H1 (cell line): ENCODE measurements at regions not wholly inside any gene's neighbourhood (a gene's known extent, or its start where the extent isn't known, plus 50 kb on each side); places are given as distances from the start of the nearest gene placed in this dataset.

Experiments
- CTCF ChIA-PET: fragments of 300-600 bp; sonication (Branson Sonifier 250); formaldehyde crosslinking; loops from one replicate; lab custom pipeline; 2021; ENCODE audit not compliant: partially characterized antibody; lab: Charles Lee
- POLR2A ChIA-PET: fragments of 300-600 bp; sonication (Branson Sonifier 250); formaldehyde crosslinking; loops from one replicate; lab custom pipeline; 2021; ENCODE audit warnings: inconsistent platforms; ENCODE audit not compliant: partially characterized antibody; lab: Charles Lee
- DNase-seq, 2 experiments: peaks; one replicate each; pipeline versions ENCODE4 v3.0.0 to v3.0.0-alpha.2; 2010 to 2022; ENCODE audit warnings: low spot score in 2 of 2, low read depth in 1 of 2, mixed read lengths in 1 of 2
- FAIRE-seq: peaks from 2 replicates; lab custom pipeline; 2011; peaks lifted over from hg19 to GRCh38; lab: Jason Lieb, UNC
- H2AFZ ChIP-seq: 2 replicates; pipeline ENCODE4 v1.8.1; 2012; ENCODE audit warnings: low read length, inconsistent platforms
- H2AK5ac ChIP-seq: 2 replicates; pipeline ENCODE4 v1.6.1; 2013; ENCODE audit warnings: low read depth, low read length
- H2BK120ac ChIP-seq: replicated peaks from 2 replicates; pipeline ENCODE3; 2013; ENCODE audit warnings: low read depth, low read length, inconsistent platforms
- H2BK12ac ChIP-seq: 2 replicates; pipeline ENCODE4 v1.6.1; 2013; ENCODE audit warnings: low read depth, low read length
- H2BK15ac ChIP-seq: 2 replicates; pipeline ENCODE4 v1.6.1; 2013; ENCODE audit warnings: low read length
- H2BK20ac ChIP-seq: 2 replicates; pipeline ENCODE4 v1.6.1; 2013; ENCODE audit warnings: low read length
- H2BK5ac ChIP-seq: 2 replicates; pipeline ENCODE4 v1.6.1; 2013; ENCODE audit warnings: low read depth, low read length
- H3K14ac ChIP-seq: 2 replicates; pipeline ENCODE4 v1.6.1; 2013; ENCODE audit warnings: inconsistent platforms; ENCODE audit not compliant: insufficient read length
- H3K18ac ChIP-seq: 2 replicates; pipeline ENCODE4 v1.6.1; 2013; ENCODE audit warnings: low read length; ENCODE audit errors: extremely low read depth
- H3K23ac ChIP-seq: 2 replicates; pipeline ENCODE4 v1.6.1; 2013; ENCODE audit warnings: inconsistent platforms; ENCODE audit not compliant: insufficient read length
- H3K23me2 ChIP-seq: 2 replicates; pipeline ENCODE4 v1.6.1; 2013; ENCODE audit warnings: low read depth, low read length
- H3K27ac ChIP-seq: 2 replicates; pipeline ENCODE4 v1.6.1; 2011; ENCODE audit warnings: low read depth, low read length, inconsistent platforms
- H3K27me3 ChIP-seq, 4 experiments: replicated peaks in 1 of 4; 1 replicate in 1 of 4; 2 replicates in 3 of 4; pipeline versions ENCODE4 v1.6.1 to v1.8.1; 2011 to 2013; ENCODE audit warnings: low read length in 3 of 4, mild to moderate bottlenecking in 3 of 4, inconsistent platforms in 2 of 4, mixed read lengths in 2 of 4, moderate library complexity in 1 of 4; ENCODE audit not compliant: control insufficient read depth in 3 of 4, insufficient read depth in 3 of 4; ENCODE audit errors: extremely low read depth in 1 of 4
- H3K36me3 ChIP-seq, 4 experiments: 2 replicates each; pipeline versions ENCODE4 v1.6.1 to v1.8.1; 2011 to 2013; ENCODE audit warnings: mild to moderate bottlenecking in 4 of 4, low read length in 3 of 4, moderate library complexity in 2 of 4, control low read depth in 1 of 4, inconsistent platforms in 1 of 4; ENCODE audit not compliant: insufficient read depth in 4 of 4, control insufficient read depth in 2 of 4
- H3K4ac ChIP-seq: replicated peaks from 2 replicates; pipeline ENCODE3; 2013; ENCODE audit warnings: low read length, low read depth, mixed read lengths, inconsistent platforms; ENCODE audit not compliant: insufficient read length
- H3K4me1 ChIP-seq, 4 experiments: replicated peaks in 1 of 4; 1 replicate in 1 of 4; 2 replicates in 3 of 4; pipeline versions ENCODE4 v1.6.1 to v1.8.1; 2011 to 2013; ENCODE audit warnings: low read length in 3 of 4, inconsistent platforms in 2 of 4, mixed read lengths in 1 of 4; ENCODE audit not compliant: insufficient read depth in 4 of 4, control insufficient read depth in 3 of 4
- H3K4me2 ChIP-seq, 2 experiments: 2 replicates each; pipeline versions ENCODE4 v1.6.1 to v1.8.1; 2011 to 2013; ENCODE audit warnings: low read depth in 2 of 2, low read length in 2 of 2, control low read depth in 1 of 2, inconsistent platforms in 1 of 2, mild to moderate bottlenecking in 1 of 2; ENCODE audit not compliant: insufficient read depth in 1 of 2
- H3K4me3 ChIP-seq, 4 experiments: fragments of 200-600, 300-600 bp in 1 of 4; sonication (generic), shearing (Covaris generic), sonication (Bioruptor Twin) in 1 of 4; 2 replicates each; pipeline versions ENCODE4 v1.5.1 to v1.8.1; 2011 to 2016; ENCODE audit warnings: low read length in 4 of 4, low read depth in 3 of 4, control low read depth in 2 of 4, inconsistent platforms in 2 of 4, mild to moderate bottlenecking in 2 of 4, mixed read lengths in 1 of 4, moderate library complexity in 1 of 4; ENCODE audit not compliant: insufficient read depth in 2 of 4; ENCODE audit errors: extremely low read depth in 1 of 4
- H3K56ac ChIP-seq: replicated peaks from 2 replicates; pipeline ENCODE3; 2013; ENCODE audit warnings: low read depth, mild to moderate bottlenecking, mixed read lengths, low read length, inconsistent platforms; ENCODE audit not compliant: insufficient read length
- H3K79me1 ChIP-seq: 2 replicates; pipeline ENCODE4 v1.6.1; 2013; ENCODE audit warnings: low read depth, low read length, control low read depth
- H3K79me2 ChIP-seq, 2 experiments: 2 replicates each; pipeline versions ENCODE4 v1.6.1 to v1.8.1; 2012 to 2013; ENCODE audit warnings: low read length in 2 of 2, mild to moderate bottlenecking in 2 of 2, inconsistent platforms in 1 of 2; ENCODE audit not compliant: insufficient read depth in 2 of 2, control insufficient read depth in 1 of 2
- H3K9ac ChIP-seq, 4 experiments: replicated peaks in 1 of 4; 1 replicate in 1 of 4; 2 replicates in 3 of 4; pipeline versions ENCODE4 v1.6.1 to v1.8.1; 2011 to 2013; ENCODE audit warnings: low read depth in 3 of 4, low read length in 3 of 4, control low read depth in 2 of 4, mild to moderate bottlenecking in 2 of 4, moderate library complexity in 2 of 4, inconsistent platforms in 1 of 4; ENCODE audit errors: extremely low read depth in 1 of 4
- H3K9me3 ChIP-seq, 2 experiments: 2 replicates each; pipeline versions ENCODE4 v1.6.1 to v1.8.1; 2012 to 2013; ENCODE audit warnings: mild to moderate bottlenecking in 2 of 2, moderate library complexity in 2 of 2, control low read depth in 1 of 2, inconsistent platforms in 1 of 2, low read depth in 1 of 2, low read length in 1 of 2, mixed read lengths in 1 of 2; ENCODE audit not compliant: insufficient read depth in 2 of 2
- H4K20me1 ChIP-seq, 2 experiments: replicated peaks in 1 of 2; 2 replicates each; pipeline versions ENCODE3 to v1.8.1; 2011 to 2013; ENCODE audit warnings: inconsistent platforms in 2 of 2, low read length in 2 of 2, mild to moderate bottlenecking in 1 of 2; ENCODE audit not compliant: insufficient read depth in 2 of 2, control insufficient read depth in 1 of 2
- H4K5ac ChIP-seq: 2 replicates; pipeline ENCODE4 v1.6.1; 2013; ENCODE audit warnings: low read length, low read depth, mixed read lengths, inconsistent platforms; ENCODE audit not compliant: insufficient read length
- H4K8ac ChIP-seq: 2 replicates; pipeline ENCODE4 v1.8.0; 2013; ENCODE audit warnings: mild to moderate bottlenecking, moderate library complexity, low read length, inconsistent platforms; ENCODE audit not compliant: insufficient read depth; ENCODE audit errors: extremely low read depth
- H4K91ac ChIP-seq: replicated peaks from 2 replicates; pipeline ENCODE3; 2013; ENCODE audit warnings: low read length, mixed read lengths, inconsistent platforms; ENCODE audit not compliant: insufficient read length
- BACH1 ChIP-seq: IDR thresholded peaks from 2 replicates; pipeline ENCODE4 v1.6.1; 2012; ENCODE audit warnings: low read length, improper control_type of control experiment
- BCL11A ChIP-seq, 2 experiments: IDR thresholded peaks; one replicate each; pipeline ENCODE4 v1.6.1; 2011; ENCODE audit warnings: low read depth in 2 of 2, low read length in 2 of 2, mild to moderate bottlenecking in 2 of 2
- WGBS, 2 experiments: shearing (Covaris generic) in 1 of 2; methylation state at CpG; one replicate each; pipeline versions ENCODE4 v1.1.6 to v1.1.7; 2013 to 2015; ENCODE audit warnings: low lambda C conversion rate in 2 of 2, mixed read lengths in 2 of 2, inconsistent platforms in 1 of 2, low coverage in 1 of 2, missing lambda C conversion rate in 1 of 2; ENCODE audit not compliant: insufficient replicate concordance in 2 of 2, insufficient coverage in 1 of 2, insufficient read length in 1 of 2; ENCODE audit errors: extremely low coverage in 1 of 2, missing lambda C conversion rate in 1 of 2; 5-methylcytosine and 5-hydroxymethylcytosine counted together

DNA sequence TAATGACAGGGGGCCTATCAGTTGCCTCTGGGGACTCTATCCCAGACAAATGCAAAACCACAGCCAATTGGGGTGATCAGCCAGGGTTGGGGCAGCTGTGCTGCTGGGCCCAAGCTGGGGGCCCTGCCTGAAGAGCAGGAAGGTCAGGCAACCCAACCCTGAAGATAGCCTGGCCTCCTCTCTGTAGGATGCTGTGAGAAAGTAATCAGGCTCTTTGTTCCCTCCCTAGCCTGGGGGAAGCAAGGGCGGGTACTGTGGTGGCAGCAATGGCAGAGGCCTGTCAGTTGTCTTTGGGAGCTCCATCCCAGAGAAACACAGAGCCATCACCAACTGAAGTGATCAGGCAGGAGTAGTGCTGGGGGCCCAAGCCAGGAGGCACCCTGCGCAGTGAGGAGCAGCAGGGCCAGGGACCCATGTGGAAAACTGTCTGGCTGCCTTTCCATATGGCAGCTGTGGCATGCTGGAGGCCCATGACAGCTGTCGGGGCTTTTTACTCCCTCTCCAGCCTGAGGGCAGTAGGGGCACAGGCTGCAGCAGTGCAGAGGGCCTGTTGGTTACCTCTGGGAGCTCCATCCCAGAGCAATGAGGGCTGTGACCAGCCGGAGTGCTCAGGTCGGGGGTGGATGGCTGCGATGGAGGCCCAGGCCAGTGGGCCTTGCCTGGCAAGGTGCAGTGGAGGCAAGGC lies 73.6 kb upstream of the ATP12A start:
- CTCF ChIA-PET, result interaction anchor here (1.0 to 13.2 kb wide), 23 partner anchors 8 to 524 kb away, joined by 3 to 141 read pairs (median 6); partner anchors contain the start of gene ATP12A
- no peak overlapping the region for H3K4me2 ChIP-seq
- 0 out of 7 replicates have a peak, but pooled peaks cover 0 to 4% (median 0%) of the 10 kb centered on the region in 4 experiments for H3K27me3 ChIP-seq
- H3K4me1 ChIP-seq, result peaks cover 0 to 3% (median 2%) of the 10 kb centered on the region in 4 experiments; a peak in 3 of 7 replicates
- H4K5ac ChIP-seq, result no peak overlapping the region
- H2BK12ac ChIP-seq, result peak overlapping the region; percentile 90; the same call in 1 of the 2 replicates
- H2BK15ac ChIP-seq, result no peak overlapping the region
- peak overlapping the region; percentile 88; the same call in 1 of the 2 replicates for H2AFZ ChIP-seq
- H3K9me3 ChIP-seq, result no peaks in the 10 kb centered on the region
- H3K9ac ChIP-seq, result no peak overlapping the region
- H3K27ac ChIP-seq, result no peak overlapping the region
- POLR2A ChIA-PET, result interaction anchor here (1.1 kb wide), 1 partner anchor 12 kb away, joined by 3 read pairs; no protein-coding TSS in a partner anchor
- WGBS, 2 experiments, result 91% methylated on average over 6 of the region's 6 CpGs; no CpG with 5 or more reads in 1 of the 2 experiments
- H3K23ac ChIP-seq, result no peak overlapping the region
- no peak overlapping the region for H3K56ac ChIP-seq
- H4K20me1 ChIP-seq, result no peaks in the 10 kb centered on the region
- no peaks in the 10 kb centered on the region for H3K36me3 ChIP-seq
- H3K79me2 ChIP-seq, result no peaks in the 10 kb centered on the region
- H3K79me1 ChIP-seq, result no peaks in the 10 kb centered on the region
- no peak overlapping the region for H4K8ac ChIP-seq
- H3K4ac ChIP-seq, result no peak overlapping the region
- DNase-seq, result no peak
- no peak overlapping the region for H3K18ac ChIP-seq
- H3K14ac ChIP-seq, result no peak overlapping the region
- no peak for FAIRE-seq
- H2AK5ac ChIP-seq, result no peak overlapping the region
- no peak overlapping the region for H2BK5ac ChIP-seq
- no peak overlapping the region for H2BK120ac ChIP-seq
- H3K23me2 ChIP-seq, result 0 out of 2 replicates have a peak, but pooled peaks cover 3% of the 10 kb centered on the region
- no peak overlapping the region for H2BK20ac ChIP-seq
- H3K4me3 ChIP-seq, result no peak overlapping the region
- H4K91ac ChIP-seq, result no peak overlapping the region
- TF ChIP-seq BCL11A (IDR thresholded peaks at IDR 0.05; ENCODE audit: low read depth in 2 of 2, low read length in 2 of 2), result no peak
- no peak for TF ChIP-seq BACH1
